Activated CD8-positive, alpha-beta T cell treated with anti-CD3 and anti-CD28 coated beads, Interleukin-2, amount 10 ng/mL, durations not matched to agents 7 days and 5 days (primary cell): ENCODE measurements at regions not wholly inside any gene's neighbourhood (a gene's known extent, or its start where the extent isn't known, plus 50 kb on each side); places are given as distances from the start of the nearest gene placed in this dataset.

Experiments
- ATAC-seq: fragments of 150-1000 bp; cut with Tn5 transposase; one replicate; pipeline ENCODE4 v1.10.0; 2021; ENCODE audit warnings: moderate library complexity
- CTCF ChIA-PET: fragments of 350-600 bp; sonication (Branson Sonifier 250); formaldehyde crosslinking; loops from one replicate; lab custom pipeline; 2021; ENCODE audit warnings: antibody characterized with exemption; lab: Charles Lee
- POLR2A ChIA-PET: fragments of 350-600 bp; sonication (Branson Sonifier 250); formaldehyde crosslinking; loops from one replicate; lab custom pipeline; 2021; ENCODE audit warnings: antibody characterized with exemption; lab: Charles Lee
- DNase-seq: peaks from one replicate; pipeline ENCODE4 v3.0.0-alpha.2; 2020
- H3K27ac Mint-ChIP-seq: one replicate; pipeline ENCODE4 v1.8.0; 2021; ENCODE audit warnings: mild to moderate bottlenecking, mixed read lengths
- H3K27me3 Mint-ChIP-seq: one replicate; pipeline ENCODE4 v1.8.0; 2021; ENCODE audit warnings: low read depth, mixed read lengths
- H3K36me3 Mint-ChIP-seq: one replicate; pipeline ENCODE4 v1.8.0; 2021; ENCODE audit warnings: low read depth, mixed read lengths
- H3K4me1 Mint-ChIP-seq: one replicate; pipeline ENCODE4 v1.8.0; 2021; ENCODE audit warnings: low read depth, mixed read lengths
- H3K4me3 Mint-ChIP-seq: one replicate; pipeline ENCODE4 v1.8.0; 2021; ENCODE audit warnings: mild to moderate bottlenecking, mixed read lengths
- H3K9me3 Mint-ChIP-seq: one replicate; pipeline ENCODE4 v1.8.0; 2022; ENCODE audit warnings: mixed read lengths; ENCODE audit not compliant: insufficient read depth

GRCh38 chr4:65202165-65202852 lies 468.0 kb downstream of the EPHA5 start:
- Mint-ChIP-seq H3K9me3 (peaks cover 6% of the 10 kb centered on the region), H3K27me3 (no peaks in the 10 kb centered on the region), H3K27ac (no peak overlapping the region), H3K36me3 (no peaks in the 10 kb centered on the region), H3K4me3 (no peak overlapping the region), H3K4me1 (no peaks in the 10 kb centered on the region)
- POLR2A ChIA-PET, result no interaction called here
- CTCF ChIA-PET, result no interaction called here
- no peak for DNase-seq
- no peak for ATAC-seq

- Mint-ChIP-seq H3K27ac (no peak overlapping the region), H3K9me3 (no peaks in the 10 kb centered on the region), H3K27me3 (no peaks in the 10 kb centered on the region), H3K4me1 (no peaks in the 10 kb centered on the region), H3K36me3 (no peaks in the 10 kb centered on the region), H3K4me3 (no peak overlapping the region)
- ChIA-PET POLR2A (no interaction called here), CTCF (no interaction called here)
- ATAC-seq (no peak), DNase-seq (no peak)
These were observed 474.6 kb downstream of the EPHA5 start for GRCh38 chr4:65195666-65196065.

- Mint-ChIP-seq H3K4me1 (no peaks in the 10 kb centered on the region), H3K27me3 (no peaks in the 10 kb centered on the region), H3K4me3 (no peak overlapping the region), H3K9me3 (no peaks in the 10 kb centered on the region), H3K36me3 (no peaks in the 10 kb centered on the region), H3K27ac (no peak overlapping the region)
- ChIA-PET CTCF (no interaction called here), POLR2A (no interaction called here)
- DNase-seq, result no peak
- ATAC-seq, result no peak
These were observed 475.3 kb downstream of the EPHA5 start for GRCh38 chr4:65195002-65195401.

GRCh38 chr4:65193985-65194384 lies 476.3 kb downstream of the EPHA5 start:
- Mint-ChIP-seq H3K36me3 (no peaks in the 10 kb centered on the region), H3K27ac (no peak overlapping the region), H3K9me3 (no peaks in the 10 kb centered on the region), H3K4me1 (no peaks in the 10 kb centered on the region), H3K4me3 (no peak overlapping the region), H3K27me3 (no peaks in the 10 kb centered on the region)
- ChIA-PET POLR2A (no interaction called here), CTCF (no interaction called here)
- no peak for DNase-seq
- no peak for ATAC-seq

- DNase-seq (no peak), ATAC-seq (no peak)
- Mint-ChIP-seq H3K4me1 (no peaks in the 10 kb centered on the region), H3K36me3 (no peaks in the 10 kb centered on the region), H3K27me3 (no peaks in the 10 kb centered on the region), H3K27ac (no peak overlapping the region), H3K4me3 (no peak overlapping the region), H3K9me3 (no peaks in the 10 kb centered on the region)
- CTCF ChIA-PET, result no interaction called here
- POLR2A ChIA-PET, result no interaction called here
These were observed 479.5 kb downstream of the EPHA5 start for GRCh38 chr4:65190780-65191179.

- ChIA-PET POLR2A (no interaction called here), CTCF (no interaction called here)
- H3K4me1 Mint-ChIP-seq, result no peaks in the 10 kb centered on the region
- H3K27ac Mint-ChIP-seq, result no peak overlapping the region
- H3K9me3 Mint-ChIP-seq, result peaks cover 4% of the 10 kb centered on the region
- H3K4me3 Mint-ChIP-seq, result no peak overlapping the region
- DNase-seq (no peak), ATAC-seq (no peak)
- no peaks in the 10 kb centered on the region for H3K27me3 Mint-ChIP-seq
- no peaks in the 10 kb centered on the region for H3K36me3 Mint-ChIP-seq
These were observed 494.7 kb downstream of the EPHA5 start for GRCh38 chr4:65175585-65175984.

GRCh38 chr4:65170768-65171514 lies 499.3 kb downstream of the EPHA5 start:
- DNase-seq (no peak), ATAC-seq (no peak)
- Mint-ChIP-seq H3K27ac (no peak overlapping the region), H3K27me3 (no peaks in the 10 kb centered on the region), H3K4me1 (no peaks in the 10 kb centered on the region), H3K36me3 (no peaks in the 10 kb centered on the region), H3K4me3 (no peak overlapping the region), H3K9me3 (peaks cover 4% of the 10 kb centered on the region)
- ChIA-PET POLR2A (no interaction called here), CTCF (no interaction called here)

- Mint-ChIP-seq H3K4me1 (no peaks in the 10 kb centered on the region), H3K9me3 (no peaks in the 10 kb centered on the region), H3K36me3 (no peaks in the 10 kb centered on the region), H3K27me3 (no peaks in the 10 kb centered on the region), H3K4me3 (no peak overlapping the region), H3K27ac (no peak overlapping the region)
- DNase-seq (no peak), ATAC-seq (no peak)
- ChIA-PET POLR2A (no interaction called here), CTCF (no interaction called here)
These were observed 502.6 kb downstream of the EPHA5 start for GRCh38 chr4:65167719-65168118.

GRCh38 chr4:65152205-65152604 lies 518.1 kb downstream of the EPHA5 start:
- H3K27me3 Mint-ChIP-seq, result no peaks in the 10 kb centered on the region
- peaks cover 5% of the 10 kb centered on the region for H3K9me3 Mint-ChIP-seq
- no peaks in the 10 kb centered on the region for H3K36me3 Mint-ChIP-seq
- POLR2A ChIA-PET, result no interaction called here
- H3K4me3 Mint-ChIP-seq, result no peak overlapping the region
- CTCF ChIA-PET, result no interaction called here
- H3K27ac Mint-ChIP-seq, result no peak overlapping the region
- H3K4me1 Mint-ChIP-seq, result no peaks in the 10 kb centered on the region
- ATAC-seq (no peak), DNase-seq (no peak)

GRCh38 chr4:65139998-65140397 lies 530.3 kb downstream of the EPHA5 start:
- ChIA-PET CTCF (no interaction called here), POLR2A (no interaction called here)
- Mint-ChIP-seq H3K4me3 (no peak overlapping the region), H3K27ac (no peak overlapping the region), H3K27me3 (no peaks in the 10 kb centered on the region), H3K4me1 (no peaks in the 10 kb centered on the region), H3K36me3 (no peaks in the 10 kb centered on the region), H3K9me3 (peaks cover 6% of the 10 kb centered on the region)
- no peak for ATAC-seq
- DNase-seq, result no peak

- H3K27me3 Mint-ChIP-seq, result no peaks in the 10 kb centered on the region
- ATAC-seq, result no peak
These were observed 544.1 kb downstream of the EPHA5 start for GRCh38 chr4:65126200-65126599.

GRCh38 chr4:65120287-65120686 lies 550.0 kb downstream of the EPHA5 start:
- CTCF ChIA-PET, result no interaction called here
- peaks cover 21% of the 10 kb centered on the region for H3K9me3 Mint-ChIP-seq

More at GRCh38 chr4:65126200-65126599, 544.1 kb downstream of the EPHA5 start:
- Mint-ChIP-seq H3K4me1 (no peaks in the 10 kb centered on the region), H3K27ac (no peak overlapping the region), H3K4me3 (no peak overlapping the region), H3K9me3 (peaks cover 8% of the 10 kb centered on the region), H3K36me3 (no peaks in the 10 kb centered on the region)
- POLR2A ChIA-PET, result no interaction called here
- CTCF ChIA-PET, result no interaction called here
- no peak for DNase-seq

More at GRCh38 chr4:65120287-65120686, 550.0 kb downstream of the EPHA5 start:
- ATAC-seq (no peak), DNase-seq (no peak)
- Mint-ChIP-seq H3K4me1 (no peaks in the 10 kb centered on the region), H3K27me3 (no peaks in the 10 kb centered on the region), H3K4me3 (no peak overlapping the region), H3K36me3 (no peaks in the 10 kb centered on the region), H3K27ac (no peak overlapping the region)
- POLR2A ChIA-PET, result no interaction called here
